ENCODE measurements at regions not wholly inside any gene's neighbourhood (a gene's known extent, or its start where the extent isn't known, plus 50 kb on each side); places are given as distances from the start of the nearest gene placed in this dataset.

DNA sequence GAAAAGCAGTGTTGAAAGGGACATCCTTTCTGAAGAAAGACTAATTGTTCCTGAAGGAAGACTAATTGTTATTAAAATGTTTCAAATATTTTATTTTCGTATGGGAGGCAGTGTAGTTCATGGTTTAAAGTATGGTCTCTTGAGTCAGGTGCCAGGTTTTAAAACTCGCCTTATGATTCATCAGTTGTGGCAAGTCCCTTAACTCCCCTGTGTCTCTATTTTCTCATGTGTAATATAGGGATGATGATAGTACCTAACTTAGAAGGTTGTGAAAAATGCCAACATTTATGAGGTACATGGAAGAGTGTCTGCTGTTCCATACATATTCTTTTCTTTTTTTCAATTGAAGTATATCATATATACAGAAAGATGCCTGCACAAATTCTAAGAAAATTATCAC is 414.2 kb upstream of the DIPK2B start:
- TF ChIP-seq, protein P1, sequence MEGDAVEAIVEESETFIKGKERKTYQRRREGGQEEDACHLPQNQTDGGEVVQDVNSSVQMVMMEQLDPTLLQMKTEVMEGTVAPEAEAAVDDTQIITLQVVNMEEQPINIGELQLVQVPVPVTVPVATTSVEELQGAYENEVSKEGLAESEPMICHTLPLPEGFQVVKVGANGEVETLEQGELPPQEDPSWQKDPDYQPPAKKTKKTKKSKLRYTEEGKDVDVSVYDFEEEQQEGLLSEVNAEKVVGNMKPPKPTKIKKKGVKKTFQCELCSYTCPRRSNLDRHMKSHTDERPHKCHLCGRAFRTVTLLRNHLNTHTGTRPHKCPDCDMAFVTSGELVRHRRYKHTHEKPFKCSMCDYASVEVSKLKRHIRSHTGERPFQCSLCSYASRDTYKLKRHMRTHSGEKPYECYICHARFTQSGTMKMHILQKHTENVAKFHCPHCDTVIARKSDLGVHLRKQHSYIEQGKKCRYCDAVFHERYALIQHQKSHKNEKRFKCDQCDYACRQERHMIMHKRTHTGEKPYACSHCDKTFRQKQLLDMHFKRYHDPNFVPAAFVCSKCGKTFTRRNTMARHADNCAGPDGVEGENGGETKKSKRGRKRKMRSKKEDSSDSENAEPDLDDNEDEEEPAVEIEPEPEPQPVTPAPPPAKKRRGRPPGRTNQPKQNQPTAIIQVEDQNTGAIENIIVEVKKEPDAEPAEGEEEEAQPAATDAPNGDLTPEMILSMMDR (IDR thresholded peaks at IDR 0.05): no peak
- no peak for TF ChIP-seq POLR2A (IDR thresholded peaks at IDR 0.05)
